GM04504 (cell line): ENCODE measurements at regions not wholly inside any gene's neighbourhood (a gene's known extent, or its start where the extent isn't known, plus 50 kb on each side); places are given as distances from the start of the nearest gene placed in this dataset.

ENCODE experiments used
- DNase-seq: peaks from one replicate; pipeline ENCODE4 v3.0.0-alpha.2; 2012; ENCODE audit warnings: low read depth

DNA sequence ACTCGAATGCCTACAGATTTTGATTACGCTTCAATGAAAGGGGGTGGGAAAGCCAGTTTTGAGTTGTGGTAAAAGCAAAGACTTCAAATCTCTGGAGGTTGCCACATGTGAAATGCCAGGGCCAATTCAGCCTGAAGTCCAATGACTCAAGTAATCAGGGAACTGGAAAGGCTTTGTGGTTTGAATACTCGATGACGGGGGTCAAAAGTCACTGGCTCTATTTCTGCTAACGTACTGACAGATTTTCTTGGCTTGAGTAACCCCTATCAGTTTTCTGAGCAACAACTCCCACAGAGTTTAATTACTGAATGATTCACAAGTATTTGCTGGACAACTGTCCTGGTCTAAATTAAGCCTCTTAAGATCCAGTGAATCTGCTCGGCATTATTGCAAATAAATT lies 152.2 kb downstream of the SIPA1L2 start:
- peak; percentile 95 for DNase-seq

DNA sequence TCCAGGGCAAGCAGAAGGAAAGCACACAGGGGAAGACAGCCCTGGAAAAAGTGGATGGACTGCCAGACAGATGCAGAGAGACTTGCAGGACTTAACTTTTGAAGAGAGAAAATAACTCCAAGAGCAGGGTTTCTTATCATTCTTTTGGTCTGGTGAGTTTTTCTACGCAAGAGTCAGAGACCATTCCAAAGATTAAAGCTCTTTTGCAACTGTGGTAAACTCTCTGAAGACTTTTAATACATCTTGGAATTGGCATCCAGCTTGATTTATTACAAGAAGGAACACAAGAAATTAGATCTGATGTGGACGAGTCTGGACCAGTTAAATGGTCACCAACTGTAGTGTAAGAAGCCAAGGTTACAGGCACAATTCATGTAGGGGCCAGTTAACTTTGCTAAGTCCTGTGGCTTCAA lies 153.4 kb downstream of the SIPA1L2 start:
- DNase-seq: no peak

DNA sequence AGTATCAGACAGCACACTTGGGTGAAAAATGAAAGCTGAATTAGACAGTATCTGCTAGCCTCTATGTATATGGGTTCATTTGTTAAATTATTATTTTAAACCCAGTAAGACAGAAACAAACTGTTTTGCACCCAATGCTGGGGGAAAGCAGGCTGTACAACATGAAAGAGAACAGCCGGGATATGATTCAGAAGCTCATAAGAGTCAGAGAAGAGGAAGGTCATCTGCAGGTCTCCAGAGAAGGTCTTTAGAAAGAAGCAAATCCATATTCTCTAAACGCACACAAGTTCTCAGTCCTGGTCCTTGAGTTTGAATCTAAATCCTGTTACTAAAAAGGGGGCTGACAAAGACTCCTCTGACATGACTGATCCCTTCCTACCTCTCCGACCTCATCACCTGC lies 155.1 kb downstream of the SIPA1L2 start:
- no peak for DNase-seq

DNA sequence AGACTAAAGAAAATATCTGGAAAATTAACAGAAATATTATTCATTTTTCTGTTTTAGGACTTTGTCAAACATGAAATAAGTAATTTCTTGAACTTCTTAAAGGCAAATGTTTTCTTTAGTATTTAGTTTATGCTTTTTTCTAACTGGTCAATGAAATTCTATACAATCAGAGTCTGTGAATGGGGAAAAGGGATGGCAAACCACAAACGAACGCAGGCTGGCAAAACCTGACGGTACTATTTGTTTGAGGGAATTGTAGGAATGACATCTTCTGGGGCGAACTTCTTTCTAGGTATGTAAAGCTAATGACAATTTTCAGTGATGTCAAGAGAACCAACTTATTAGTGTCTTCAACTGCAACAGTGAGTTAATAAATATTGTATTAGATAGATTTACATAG lies 156.0 kb downstream of the SIPA1L2 start:
- no peak for DNase-seq

DNA sequence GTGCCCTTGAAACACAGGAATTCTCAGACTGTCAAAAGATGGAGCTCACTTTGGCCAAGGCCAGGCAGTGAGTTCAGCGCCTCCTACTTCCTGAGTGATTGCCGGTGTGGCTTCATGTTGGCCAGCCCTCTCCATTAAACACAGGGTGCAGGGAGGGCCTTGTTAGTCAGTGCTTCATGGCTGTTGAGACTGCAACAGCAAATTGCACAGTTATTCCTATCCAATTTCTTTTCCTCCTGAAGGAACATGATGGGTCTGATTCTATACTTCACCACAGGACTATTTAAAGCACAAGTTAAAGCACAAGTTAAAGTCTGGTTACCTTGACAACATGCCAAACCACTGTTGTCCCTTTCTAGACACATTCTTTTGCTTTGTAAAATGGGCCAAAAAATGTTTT lies 156.6 kb downstream of the SIPA1L2 start:
- no peak for DNase-seq

DNA sequence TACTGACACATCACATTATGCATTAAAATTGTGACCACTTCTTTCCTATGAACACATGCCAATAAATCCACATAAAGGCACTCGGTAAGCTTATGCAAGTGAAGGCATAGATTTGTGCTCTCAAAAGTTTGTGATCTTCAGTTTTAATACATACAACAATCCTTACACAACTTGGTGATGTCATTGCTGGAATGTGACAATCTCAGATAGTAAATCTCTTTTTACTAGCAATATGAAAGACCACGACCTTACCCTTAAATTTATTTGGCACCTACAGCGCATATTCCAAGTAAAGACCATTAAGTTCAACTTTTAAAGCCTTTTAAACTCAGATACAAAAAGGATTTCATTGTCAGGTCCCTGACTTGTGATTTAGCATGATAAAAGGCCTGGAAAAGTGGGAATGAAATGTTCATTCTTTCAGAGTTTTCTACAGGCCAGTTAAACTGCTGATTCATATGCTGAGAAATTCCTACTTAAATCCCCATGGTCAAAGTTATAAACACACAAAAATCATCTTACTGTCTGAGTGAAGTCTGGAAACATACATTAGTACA lies 157.4 kb downstream of the SIPA1L2 start:
- peak; percentile 54 for DNase-seq

DNA sequence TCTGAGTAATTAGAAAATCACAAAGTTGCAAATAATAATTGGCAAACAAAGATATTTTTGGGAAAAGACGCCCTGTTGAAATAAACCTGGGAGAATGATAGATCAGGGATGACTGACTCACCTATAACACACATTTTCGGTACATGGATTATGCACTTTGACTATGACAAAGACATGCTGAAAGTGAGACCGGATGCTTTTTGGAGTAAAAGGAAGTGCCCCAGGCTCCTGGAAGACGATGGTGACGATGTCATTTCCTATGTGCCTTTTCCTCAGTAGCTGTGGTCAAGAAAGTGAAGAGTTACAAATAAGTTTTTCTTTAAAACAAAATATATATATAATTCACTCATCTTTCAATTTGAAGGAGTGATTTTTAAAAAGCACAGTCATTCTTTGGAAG lies 158.7 kb downstream of the SIPA1L2 start:
- no peak for DNase-seq

DNA sequence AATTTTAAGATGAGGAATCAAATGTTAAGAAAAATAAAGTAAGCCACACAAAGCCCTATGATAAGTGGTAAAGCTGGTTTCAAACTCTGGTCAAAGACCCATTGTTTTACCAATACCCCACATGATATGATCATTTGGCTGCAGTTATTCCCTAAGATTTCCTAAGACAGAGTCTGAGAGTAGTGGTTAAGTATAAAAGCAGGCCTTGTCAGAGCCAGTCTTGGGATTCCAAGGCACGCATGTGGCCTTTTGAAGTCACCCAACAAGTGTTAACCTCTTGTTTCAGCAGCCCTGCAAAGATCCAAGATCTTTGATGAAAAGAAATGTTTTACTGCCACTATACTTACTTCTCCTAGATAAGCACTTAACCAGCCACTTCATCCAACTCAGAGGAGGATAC lies 159.2 kb downstream of the SIPA1L2 start:
- DNase-seq: no peak

DNA sequence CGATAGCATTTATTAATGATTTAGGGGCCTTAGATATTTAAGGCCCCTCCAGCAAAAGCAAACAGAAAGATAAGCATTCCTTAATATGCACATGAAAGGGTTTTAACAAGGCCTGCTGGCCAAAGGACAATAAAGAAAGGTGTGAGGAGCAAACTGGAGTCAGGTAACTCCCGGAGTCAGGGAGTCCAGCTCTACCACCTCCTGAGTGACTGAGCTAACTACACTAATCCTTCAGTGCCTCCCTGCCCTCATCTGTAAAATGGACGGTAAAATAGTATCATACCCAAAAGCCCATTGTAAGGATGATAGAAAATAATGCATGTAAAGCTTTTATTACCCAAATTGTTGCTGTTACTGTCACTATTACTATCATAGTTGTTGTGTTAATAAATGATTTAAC lies 161.7 kb downstream of the SIPA1L2 start:
- no peak for DNase-seq

DNA sequence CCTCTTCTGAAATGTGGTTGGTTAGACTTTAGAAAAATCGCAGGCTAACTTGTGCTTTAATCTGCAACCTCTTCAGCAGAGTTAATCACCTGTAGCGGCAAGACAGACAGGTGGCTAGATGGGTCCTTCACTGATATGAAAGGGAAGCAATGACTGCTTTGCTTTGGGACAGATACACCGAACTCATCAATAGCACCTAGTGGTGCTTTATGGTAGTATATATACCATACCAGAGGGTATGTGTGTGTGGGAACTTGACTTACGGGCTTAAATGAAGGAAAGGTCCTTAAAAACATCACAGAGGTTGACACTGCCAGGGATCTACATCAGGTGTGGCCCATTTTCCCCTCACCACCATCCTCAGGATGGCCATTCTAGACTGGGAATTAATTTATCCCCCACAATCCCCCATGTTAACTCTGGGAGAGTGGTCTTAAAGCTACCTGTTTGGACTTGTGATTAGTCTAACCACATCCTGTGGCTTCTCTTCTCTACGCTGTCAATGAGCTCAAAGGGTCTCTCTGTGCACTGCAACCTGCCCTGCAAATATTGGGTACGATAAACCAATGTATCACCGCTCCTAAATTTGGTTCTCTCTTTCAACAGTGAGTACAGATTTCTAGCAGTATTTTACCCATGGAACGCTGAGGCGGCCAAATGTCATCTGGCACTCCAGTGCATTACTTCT lies 162.7 kb downstream of the SIPA1L2 start:
- DNase-seq: no peak

DNA sequence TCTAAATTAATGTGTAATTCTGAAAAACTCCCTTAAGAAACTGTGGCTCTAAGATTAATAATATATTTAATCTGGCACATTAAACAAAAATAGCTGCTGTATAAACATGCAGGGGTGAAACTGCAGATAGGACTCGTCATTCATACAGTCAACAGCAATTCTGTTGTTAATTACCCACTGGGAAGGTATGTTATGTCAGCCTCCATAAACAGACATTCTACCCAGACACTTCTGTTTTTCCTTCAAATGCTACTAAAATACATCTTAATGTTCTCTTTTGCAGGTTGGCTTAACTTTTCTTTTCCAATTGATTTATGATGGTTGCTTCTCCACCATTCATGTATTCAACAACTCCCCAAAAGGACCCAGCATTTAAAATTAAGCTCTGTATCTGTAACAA lies 165.6 kb downstream of the SIPA1L2 start:
- no peak for DNase-seq

DNA sequence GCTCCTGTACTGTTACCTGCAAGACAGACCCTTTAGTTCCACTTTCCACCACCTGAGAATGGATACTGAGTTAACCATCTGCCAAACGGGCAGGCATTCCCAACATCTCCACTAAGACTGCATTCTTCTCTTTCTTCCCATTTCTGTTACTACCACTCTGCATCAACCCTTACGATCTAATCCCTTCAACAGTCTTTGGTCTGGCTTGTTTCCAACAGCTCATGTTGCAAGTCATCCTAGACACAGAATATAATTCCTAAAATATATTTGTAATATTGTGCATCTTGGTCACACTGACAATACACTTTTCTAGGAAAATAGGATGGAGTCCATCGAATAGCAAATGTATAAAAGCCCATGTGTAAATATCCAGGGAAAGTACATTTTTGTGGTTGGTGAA lies 166.7 kb downstream of the SIPA1L2 start:
- DNase-seq: no peak

DNA sequence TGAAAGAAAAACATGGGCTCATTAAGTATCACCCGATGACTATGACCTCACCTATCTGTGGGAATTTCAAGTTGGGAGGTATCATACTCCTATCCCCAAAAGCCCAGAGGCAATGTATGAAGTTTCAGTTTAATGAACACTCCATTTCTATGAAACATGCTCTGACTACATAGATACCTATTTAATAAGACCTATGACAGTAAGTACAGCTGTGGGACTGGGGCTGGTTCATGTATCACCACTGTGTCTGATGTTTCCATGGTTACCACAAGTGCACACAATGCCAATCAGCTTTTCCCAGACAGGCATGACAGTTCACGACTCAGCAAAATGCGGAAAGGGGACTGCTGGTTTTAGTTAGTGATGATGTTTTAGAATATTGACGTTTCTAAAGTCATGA lies 167.7 kb downstream of the SIPA1L2 start:
- no peak for DNase-seq

DNA sequence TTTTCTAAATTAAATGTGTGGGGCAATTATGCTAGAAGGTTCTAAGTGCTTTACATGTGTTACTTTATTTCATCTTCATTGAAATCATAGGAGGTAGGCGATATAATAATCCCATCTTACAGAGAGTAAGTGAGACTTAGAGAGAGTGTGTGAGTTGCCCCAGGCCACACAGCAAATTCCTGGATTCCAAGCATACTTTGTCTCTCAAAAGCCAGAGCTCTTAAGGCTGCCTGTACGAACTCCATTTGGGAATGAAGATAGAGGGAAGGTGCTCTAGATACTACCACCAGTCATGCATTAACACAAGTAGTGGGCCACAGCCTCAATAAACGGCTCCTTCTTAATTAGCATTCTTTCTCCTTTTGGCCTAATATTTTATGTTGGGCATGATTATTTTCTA lies 170.1 kb downstream of the SIPA1L2 start:
- DNase-seq: no peak

DNA sequence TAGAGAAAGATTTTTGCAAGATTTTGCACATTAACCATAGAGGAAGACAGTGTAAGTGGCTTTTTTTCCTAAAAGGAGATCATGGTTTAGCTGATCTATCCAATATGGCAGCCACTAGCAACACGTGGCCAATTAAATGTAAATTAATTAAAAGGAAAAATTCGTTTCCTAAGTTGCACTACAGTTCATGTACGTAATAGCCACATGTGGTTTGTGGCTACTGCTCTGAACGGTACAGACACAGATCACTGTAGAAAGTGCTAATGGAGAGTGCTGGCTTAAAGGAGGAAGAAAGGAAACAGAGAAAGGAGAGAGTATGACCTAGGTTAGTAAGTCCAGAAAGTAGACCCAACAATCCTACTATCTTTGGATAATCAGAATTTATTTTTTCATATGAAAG lies 170.8 kb downstream of the SIPA1L2 start:
- no peak for DNase-seq

DNA sequence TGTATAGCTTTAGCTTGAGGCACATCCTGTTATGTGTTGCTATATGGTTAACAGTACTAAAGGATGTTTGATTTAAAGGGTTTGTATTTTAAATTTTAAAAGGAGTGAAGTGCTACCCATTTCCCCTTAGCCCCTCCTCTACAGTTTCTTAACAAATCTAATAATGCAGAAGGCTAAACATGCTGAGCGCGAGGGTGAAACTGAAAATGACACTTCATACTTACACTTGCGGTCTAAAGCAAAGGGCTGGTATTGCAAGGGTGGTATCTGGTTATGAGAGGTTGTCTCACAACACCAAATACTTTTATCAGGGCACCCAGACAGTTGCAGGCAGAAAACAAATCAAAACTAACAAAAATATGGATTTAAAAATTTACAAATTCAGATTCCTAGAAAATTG lies 172.3 kb downstream of the SIPA1L2 start:
- DNase-seq: no peak

DNA sequence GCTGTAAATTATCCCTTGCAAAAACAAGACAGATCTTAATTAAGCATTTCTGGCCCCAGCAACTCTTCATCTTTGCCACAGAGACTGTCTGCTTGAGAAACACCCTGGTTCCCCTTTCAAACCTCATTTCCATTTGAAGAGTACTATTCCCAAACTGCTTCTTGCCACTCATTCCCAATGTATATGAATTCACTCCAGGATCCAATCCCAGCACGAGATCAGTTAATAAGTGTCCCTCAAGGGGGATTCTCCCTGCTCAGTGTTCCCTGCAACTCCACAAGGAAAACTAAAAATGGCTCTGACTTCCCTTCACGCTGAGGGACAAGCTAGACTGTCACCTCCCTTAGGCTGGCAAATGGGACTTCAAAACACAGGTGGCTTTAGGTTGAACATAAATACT lies 173.2 kb downstream of the SIPA1L2 start:
- no peak for DNase-seq

DNA sequence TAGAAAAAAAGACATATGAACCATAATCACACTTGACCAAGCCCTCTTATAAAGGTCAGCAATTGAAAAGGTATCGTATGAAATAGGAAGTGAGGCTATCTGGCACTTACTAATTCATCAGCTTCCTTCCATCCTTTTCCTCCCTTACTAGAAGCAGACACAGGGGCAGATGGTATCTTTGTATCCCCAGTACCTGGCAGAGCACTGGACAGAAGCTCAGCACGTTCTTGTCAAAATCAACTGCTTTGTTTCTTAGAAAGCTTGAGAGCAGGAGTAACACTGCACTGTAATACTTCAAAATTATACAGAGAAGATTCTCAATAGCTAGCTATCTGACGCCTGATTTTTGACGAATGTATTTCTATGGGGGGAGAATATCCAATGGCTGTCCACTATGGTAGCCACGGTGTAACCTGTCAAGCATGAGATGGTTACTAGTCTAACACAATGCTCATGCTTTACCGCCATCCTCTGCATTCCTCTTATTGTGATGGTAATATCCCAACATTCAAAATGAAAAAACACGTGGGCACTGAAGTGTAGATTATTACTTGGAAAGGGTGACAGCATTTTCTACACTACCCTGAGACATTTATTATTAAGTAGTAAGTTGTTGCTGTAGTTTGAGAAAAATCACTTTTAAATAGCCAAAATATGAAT lies 175.6 kb downstream of the SIPA1L2 start:
- no peak for DNase-seq

DNA sequence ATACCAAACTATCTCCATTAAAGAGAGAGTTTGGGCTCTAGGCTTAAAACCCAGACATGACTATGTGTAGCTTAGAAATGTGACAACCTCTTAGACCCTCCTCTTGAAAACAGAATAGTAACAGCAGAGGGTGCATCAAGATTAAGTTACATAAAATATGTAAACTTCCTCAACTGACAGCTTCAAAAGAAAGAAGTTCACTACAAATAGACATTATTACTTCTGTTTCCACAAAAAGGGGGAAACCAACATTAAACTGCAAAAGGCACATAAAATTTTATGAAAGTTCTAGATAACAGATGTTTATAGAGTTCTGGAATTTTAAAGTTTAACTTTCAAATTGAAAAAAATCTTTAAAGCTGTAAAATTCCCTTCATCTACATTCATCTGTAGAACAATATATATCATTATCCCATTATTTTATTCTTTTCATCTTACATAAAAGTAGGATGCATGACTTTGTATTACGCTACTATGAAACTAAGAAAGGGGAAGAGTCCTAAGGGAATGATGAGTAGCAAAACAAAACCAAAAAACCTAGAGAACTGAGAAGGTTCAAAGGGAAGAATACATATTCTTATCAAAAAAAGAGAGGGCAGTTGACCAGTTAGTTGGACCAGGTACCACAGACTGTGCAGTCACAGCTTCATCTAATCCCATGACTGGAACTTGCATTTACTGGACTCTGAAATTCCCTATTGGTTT lies 177.0 kb downstream of the SIPA1L2 start:
- DNase-seq: no peak

DNA sequence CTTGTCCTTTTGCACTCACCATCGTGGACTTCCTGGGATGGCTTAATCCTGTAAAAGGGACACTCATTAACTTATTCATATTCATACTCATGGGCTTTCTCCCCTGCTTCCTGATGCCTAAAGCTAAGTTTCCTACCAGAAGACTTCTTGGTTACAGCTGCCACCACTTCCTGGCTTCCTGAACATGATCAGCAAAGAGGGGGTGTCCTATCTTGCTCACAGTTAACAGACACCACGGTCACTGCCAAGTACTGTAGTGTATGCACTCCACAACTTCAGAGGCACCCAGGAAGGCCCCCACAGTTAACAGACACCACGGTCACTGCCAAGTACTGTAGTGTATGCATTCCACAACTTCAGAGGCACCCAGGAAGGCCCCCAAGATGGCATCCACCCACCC lies 177.8 kb downstream of the SIPA1L2 start:
- no peak for DNase-seq

DNA sequence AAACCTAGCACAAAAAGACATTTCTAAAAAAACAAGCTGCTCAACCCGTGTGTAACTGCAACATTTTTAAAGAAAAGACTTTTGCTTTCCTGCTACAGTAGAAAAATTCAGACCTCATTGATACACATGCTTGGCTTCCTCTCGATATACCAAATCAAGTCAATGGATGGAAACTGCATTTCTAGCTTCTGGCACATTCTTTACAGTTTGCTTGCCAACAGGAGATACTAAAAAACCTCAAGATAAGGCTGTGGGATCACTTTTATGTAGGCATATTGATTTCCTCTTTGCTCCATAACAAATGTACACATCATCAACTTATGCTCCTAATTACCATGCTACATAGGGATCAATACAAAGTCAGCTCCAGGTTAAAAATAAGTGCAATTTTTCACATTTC lies 178.4 kb downstream of the SIPA1L2 start:
- no peak for DNase-seq

DNA sequence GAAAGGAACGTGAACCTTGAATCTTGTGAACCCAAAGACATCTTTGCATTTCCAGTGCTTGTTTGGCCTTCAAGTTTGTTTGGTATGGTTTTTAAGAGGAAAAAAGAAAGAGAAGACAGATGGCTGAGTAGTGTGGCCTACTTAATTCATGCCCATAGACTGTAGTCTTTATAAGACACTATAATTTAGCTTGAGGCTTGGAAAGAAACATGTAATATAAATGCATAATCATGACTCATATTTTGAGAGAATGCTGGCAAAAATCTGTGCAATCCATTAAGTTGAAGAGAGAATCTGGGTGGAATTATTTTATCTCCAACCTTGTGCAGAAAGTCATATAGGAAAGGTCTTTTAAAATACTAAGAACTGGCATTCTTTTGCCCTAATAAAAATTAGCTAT lies 179.3 kb downstream of the SIPA1L2 start:
- no peak for DNase-seq

DNA sequence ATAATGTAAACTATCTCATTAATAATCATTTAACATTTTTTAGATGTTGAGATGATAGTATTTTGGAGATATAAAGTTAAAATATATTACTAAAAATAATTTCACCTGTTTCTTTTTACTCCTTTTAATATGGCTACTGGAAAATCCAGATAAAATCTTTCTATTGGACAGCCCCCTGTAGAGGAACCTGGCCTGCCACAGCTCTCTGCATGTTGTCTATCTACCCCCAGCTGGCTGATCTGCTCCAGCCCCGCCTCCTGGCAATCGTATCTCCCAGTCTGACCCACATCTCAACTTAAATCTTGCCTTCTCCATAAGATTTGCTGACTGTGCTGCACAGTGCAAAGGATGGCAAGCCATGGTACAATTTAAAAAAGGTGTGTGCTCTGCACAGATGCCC lies 182.8 kb downstream of the SIPA1L2 start:
- no peak for DNase-seq
